Common myeloid progenitor, CD34-positive (primary cell): ENCODE measurements at regions not wholly inside any gene's neighbourhood (a gene's known extent, or its start where the extent isn't known, plus 50 kb on each side); places are given as distances from the start of the nearest gene placed in this dataset.

Source experiments
- CTCF ChIA-PET: fragments of 350-600 bp; sonication (Branson Sonifier 250); formaldehyde crosslinking; loops from one replicate; lab custom pipeline; 2021; ENCODE audit warnings: antibody characterized with exemption; lab: Charles Lee
- POLR2A ChIA-PET: fragments of 350-600 bp; sonication (Branson Sonifier 250); formaldehyde crosslinking; loops from one replicate; lab custom pipeline; 2021; ENCODE audit warnings: antibody characterized with exemption; lab: Charles Lee
- DNase-seq, 3 donors: peaks; one replicate each; pipeline versions ENCODE4 v3.0.0 to v3.0.0-alpha.2; 2013
- H3K27ac ChIP-seq, 2 experiments: 1 replicate in 1 of 2; 2 replicates in 1 of 2; pipeline ENCODE4 v1.7.0; 2013; ENCODE audit warnings: inconsistent platforms in 2 of 2, low read length in 2 of 2, mild to moderate bottlenecking in 2 of 2, low read depth in 1 of 2, moderate library complexity in 1 of 2; ENCODE audit not compliant: severe bottlenecking in 2 of 2, insufficient read depth in 1 of 2, poor library complexity in 1 of 2
- H3K27me3 ChIP-seq, 5 experiments: replicated peaks in 2 of 5; 1 replicate in 3 of 5; 2 replicates in 2 of 5; pipeline versions ENCODE4 v1.6.1 to v1.7.0; 2013; ENCODE audit warnings: low read length in 4 of 5, mild to moderate bottlenecking in 2 of 5, moderate library complexity in 2 of 5, inconsistent platforms in 1 of 5; ENCODE audit not compliant: insufficient read depth in 5 of 5, control insufficient read depth in 4 of 5
- H3K36me3 ChIP-seq, 4 experiments: 1 replicate in 2 of 4; 2 replicates in 2 of 4; pipeline versions ENCODE4 v1.6.1 to v1.7.0; 2013; ENCODE audit warnings: low read length in 3 of 4, control low read depth in 1 of 4, mild to moderate bottlenecking in 1 of 4; ENCODE audit not compliant: control insufficient read depth in 4 of 4, insufficient read depth in 4 of 4
- H3K4me1 ChIP-seq, 4 experiments: 1 replicate in 3 of 4; 2 replicates in 1 of 4; pipeline versions ENCODE4 v1.6.1 to v1.7.1; 2013; ENCODE audit warnings: low read length in 3 of 4, mild to moderate bottlenecking in 3 of 4, control low read depth in 1 of 4, inconsistent platforms in 1 of 4, moderate library complexity in 1 of 4; ENCODE audit not compliant: control insufficient read depth in 4 of 4, insufficient read depth in 4 of 4; ENCODE audit errors: control extremely low read depth in 1 of 4
- H3K4me3 ChIP-seq, 7 experiments: 1 replicate in 4 of 7; 2 replicates in 3 of 7; pipeline versions ENCODE4 v1.5.1 to v1.7.0; 2013; ENCODE audit warnings: mild to moderate bottlenecking in 7 of 7, low read length in 6 of 7, moderate library complexity in 6 of 7, inconsistent platforms in 2 of 7, low read depth in 2 of 7, control low read depth in 1 of 7; ENCODE audit not compliant: insufficient read depth in 4 of 7, control insufficient read depth in 1 of 7; ENCODE audit errors: extremely low read depth in 1 of 7
- H3K9me3 ChIP-seq, 5 experiments: 1 replicate in 4 of 5; 2 replicates in 1 of 5; pipeline versions ENCODE4 v1.6.1 to v1.7.1; 2013; ENCODE audit warnings: low read length in 4 of 5, mild to moderate bottlenecking in 2 of 5, inconsistent platforms in 1 of 5, low read depth in 1 of 5, moderate library complexity in 1 of 5; ENCODE audit not compliant: control insufficient read depth in 4 of 5, insufficient read depth in 2 of 5; ENCODE audit errors: control extremely low read depth in 1 of 5
- WGBS: methylation state at CpG from one replicate; pipeline ENCODE4 v1.1.5; 2013; ENCODE audit not compliant: insufficient coverage; 5-methylcytosine and 5-hydroxymethylcytosine counted together

- WGBS = 89% methylated on average over 4 of the region's 4 CpGs
- Histone ChIP-seq H3K36me3 (no peaks in the 10 kb centered on the region), H3K4me1 (peaks cover 0 to 7% (median 4%) of the 10 kb centered on the region in 4 experiments), H3K27me3 (peaks cover 0 to 26% (median 5%) of the 10 kb centered on the region in 5 experiments), H3K4me3 (no peak overlapping the region), H3K27ac (no peak overlapping the region), H3K9me3 (peaks cover 0 to 10% (median 3%) of the 10 kb centered on the region in 5 experiments)
- POLR2A ChIA-PET = no interaction called here
- no peak for DNase-seq
- CTCF ChIA-PET = no interaction called here
Measured at GRCh38 chr16:54231919-54232318, 54.7 kb downstream of the IRX3 start.

- no peak for DNase-seq
- Histone ChIP-seq H3K27ac (no peak overlapping the region), H3K4me3 (no peak overlapping the region), H3K4me1 (peaks cover 0 to 7% (median 4%) of the 10 kb centered on the region in 4 experiments), H3K27me3 (peaks cover 0 to 23% (median 3%) of the 10 kb centered on the region in 5 experiments), H3K9me3 (peaks cover 0 to 10% (median 3%) of the 10 kb centered on the region in 5 experiments), H3K36me3 (no peaks in the 10 kb centered on the region)
- 86% methylated on average over 1 of the region's 1 CpG for WGBS
- ChIA-PET POLR2A (no interaction called here), CTCF (no interaction called here)
Measured at GRCh38 chr16:54231336-54231735, 55.3 kb downstream of the IRX3 start.

- H3K27me3 ChIP-seq = peaks cover 0 to 10% (median 4%) of the 10 kb centered on the region in 5 experiments
- peaks cover 0 to 9% (median 3%) of the 10 kb centered on the region in 5 experiments for H3K9me3 ChIP-seq
- no peaks in the 10 kb centered on the region for H3K36me3 ChIP-seq
- CTCF ChIA-PET = no interaction called here
- H3K4me1 ChIP-seq = no peaks in the 10 kb centered on the region
- H3K27ac ChIP-seq = no peak overlapping the region
- 100% methylated on average over 2 of the region's 3 CpGs for WGBS
- POLR2A ChIA-PET = no interaction called here
- no peak for DNase-seq
- no peak overlapping the region for H3K4me3 ChIP-seq
Measured at GRCh38 chr16:54228325-54228724, 58.3 kb downstream of the IRX3 start.

GRCh38 chr16:54226296-54227010 lies 60.1 kb downstream of the IRX3 start:
- H3K4me1 ChIP-seq = no peaks in the 10 kb centered on the region
- no peak overlapping the region for H3K27ac ChIP-seq
- 90% methylated on average over 3 of the region's 10 CpGs for WGBS
- DNase-seq = no peak
- ChIA-PET CTCF (interaction anchor here (0.9 kb wide), 1 partner anchor 561 kb away, joined by 3 read pairs; no protein-coding TSS in a partner anchor), POLR2A (no interaction called here)
- no peak overlapping the region for H3K4me3 ChIP-seq
- no peaks in the 10 kb centered on the region for H3K36me3 ChIP-seq
- H3K27me3 ChIP-seq = peaks cover 0 to 4% (median 2%) of the 10 kb centered on the region in 5 experiments
- peaks cover 0 to 9% (median 3%) of the 10 kb centered on the region in 5 experiments for H3K9me3 ChIP-seq

- POLR2A ChIA-PET = interaction anchor here (0.6 kb wide), 1 partner anchor 596 kb away, joined by 4 read pairs; no protein-coding TSS in a partner anchor
Measured at GRCh38 chr16:54219709-54220108, 66.9 kb downstream of the IRX3 start.

GRCh38 chr16:54216688-54217087 lies 69.9 kb downstream of the IRX3 start:
- ChIA-PET POLR2A (no interaction called here), CTCF (no interaction called here)
- DNase-seq = no peak
- WGBS = 97% methylated on average over 4 of the region's 4 CpGs
- Histone ChIP-seq H3K4me3 (no peak overlapping the region), H3K27me3 (peaks cover 0 to 43% (median 8%) of the 10 kb centered on the region in 5 experiments), H3K36me3 (no peaks in the 10 kb centered on the region), H3K27ac (no peak overlapping the region), H3K4me1 (no peaks in the 10 kb centered on the region), H3K9me3 (no peaks in the 10 kb centered on the region)

More at GRCh38 chr16:54219709-54220108, 66.9 kb downstream of the IRX3 start:
- no peaks in the 10 kb centered on the region for H3K36me3 ChIP-seq
- 100% methylated on average over 2 of the region's 2 CpGs for WGBS
- DNase-seq = no peak
- H3K4me3 ChIP-seq = no peak overlapping the region
- H3K4me1 ChIP-seq = no peaks in the 10 kb centered on the region
- H3K9me3 ChIP-seq = no peaks in the 10 kb centered on the region
- CTCF ChIA-PET = no interaction called here
- peaks cover 0 to 22% (median 4%) of the 10 kb centered on the region in 5 experiments for H3K27me3 ChIP-seq
- no peak overlapping the region for H3K27ac ChIP-seq

GRCh38 chr16:54216268-54216667 lies 70.3 kb downstream of the IRX3 start:
- Histone ChIP-seq H3K4me1 (no peaks in the 10 kb centered on the region), H3K27me3 (peaks cover 0 to 47% (median 8%) of the 10 kb centered on the region in 5 experiments), H3K36me3 (no peaks in the 10 kb centered on the region), H3K4me3 (no peak overlapping the region), H3K9me3 (no peaks in the 10 kb centered on the region), H3K27ac (no peak overlapping the region)
- CTCF ChIA-PET = no interaction called here
- no peak for DNase-seq
- 90% methylated on average over 7 of the region's 9 CpGs for WGBS
- POLR2A ChIA-PET = no interaction called here
